ENCODE measurements at regions not wholly inside any gene's neighbourhood (a gene's known extent, or its start where the extent isn't known, plus 50 kb on each side); places are given as distances from the start of the nearest gene placed in this dataset.
"Not testable (repeated sequence)": the region's sequence is repeated elsewhere in the genome, so short reads cannot be mapped to it uniquely, and the experiment has no call there.

DNA sequence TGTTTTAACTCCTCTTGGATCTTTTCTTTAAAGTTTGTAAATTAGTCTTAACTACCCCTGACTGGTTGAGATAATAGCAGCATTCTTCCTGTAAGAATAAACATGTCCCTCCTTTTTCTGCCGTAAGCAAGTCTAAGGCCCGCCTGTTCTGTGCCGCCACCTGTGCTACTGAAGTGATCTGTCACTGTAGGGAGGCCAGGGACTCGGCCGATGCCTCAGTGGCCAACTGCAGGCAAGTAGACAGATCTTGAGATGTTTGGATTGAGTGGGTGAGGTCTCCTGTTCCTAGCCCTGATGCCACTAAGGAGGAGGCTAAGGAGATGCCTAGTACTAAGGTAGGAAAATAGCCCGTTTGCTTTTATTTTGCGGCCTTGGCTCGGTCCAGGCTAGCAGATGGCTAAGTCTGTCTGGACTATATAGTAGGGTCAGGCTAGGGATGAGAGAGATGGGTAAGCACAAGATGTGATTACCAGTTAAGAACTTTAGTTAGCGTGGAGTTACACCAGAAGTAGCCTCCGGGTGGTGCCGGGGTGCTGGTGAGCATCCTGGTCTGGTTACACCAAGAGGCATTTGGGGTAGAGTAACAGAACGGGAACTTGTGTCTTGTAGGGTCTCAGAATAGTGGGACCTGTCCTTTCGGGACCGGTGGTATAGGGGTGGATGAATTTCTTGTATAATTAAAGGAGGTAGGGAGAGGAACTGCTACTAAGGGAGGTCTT is 584.2 kb downstream of the SUCLG1 start:
- DNase-seq (ENCODE audit: low spot score): no peak

DNA sequence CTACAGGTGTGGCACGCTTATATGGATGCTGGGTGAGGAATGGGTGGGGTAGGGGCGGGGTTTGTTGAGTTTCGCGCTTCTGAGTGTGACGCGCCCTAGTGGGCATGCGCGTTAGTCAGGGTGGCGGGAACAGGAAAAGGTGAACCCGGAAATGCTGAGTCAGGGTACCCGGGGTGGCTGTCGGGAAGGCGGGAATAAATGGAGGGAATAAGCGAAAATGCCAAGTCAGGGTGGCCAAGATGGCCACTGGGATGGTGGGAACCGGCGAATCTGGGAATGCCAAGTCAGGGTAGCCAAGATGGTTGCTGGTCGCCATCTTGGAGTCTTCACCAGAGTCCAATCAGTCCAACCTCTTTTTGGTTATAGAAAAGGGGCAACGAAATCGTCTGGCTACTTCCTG is 585.0 kb downstream of the SUCLG1 start:
- DNase-seq (ENCODE audit: low spot score): no peak

DNA sequence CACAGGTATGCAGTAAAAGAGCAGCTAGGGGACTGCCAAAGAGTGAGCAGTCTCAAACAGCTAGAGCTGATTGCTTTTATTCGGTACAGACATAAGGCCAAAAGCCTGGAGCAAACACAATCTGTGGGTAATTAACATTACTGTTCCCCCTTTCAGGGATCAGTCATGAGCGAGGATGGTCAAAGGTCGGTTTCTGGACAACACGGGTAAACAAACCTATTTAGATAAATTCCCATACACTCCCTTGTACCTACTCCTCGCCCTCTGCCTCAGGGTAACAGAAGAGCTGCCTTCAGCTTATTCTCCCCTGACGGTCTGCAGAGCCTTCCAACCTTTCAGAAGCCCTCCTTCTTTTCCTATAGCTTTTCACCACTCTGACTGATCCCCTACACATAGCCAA is 586.0 kb downstream of the SUCLG1 start:
- DNase-seq (ENCODE audit: low spot score): no peak

DNA sequence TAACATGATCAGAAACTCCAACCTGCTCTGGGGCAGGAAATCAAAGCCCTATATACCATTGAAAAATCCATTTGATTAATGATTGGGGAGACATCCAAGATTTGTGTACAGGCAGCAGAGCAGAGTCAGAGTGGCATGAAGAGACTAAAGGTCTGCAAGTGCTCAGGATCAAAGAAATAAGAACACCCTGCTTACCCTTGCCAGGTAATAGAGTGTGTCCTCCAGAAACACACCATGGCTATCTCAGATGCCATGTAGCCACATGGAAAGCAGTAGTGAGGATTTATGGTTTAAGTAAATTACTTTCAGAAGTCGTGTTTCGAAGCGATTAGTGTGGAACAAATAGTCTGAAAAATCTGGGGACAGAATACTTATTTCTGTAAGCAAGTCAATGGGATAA is 592.9 kb downstream of the SUCLG1 start:
- no peak for DNase-seq (ENCODE audit: low spot score)

DNA sequence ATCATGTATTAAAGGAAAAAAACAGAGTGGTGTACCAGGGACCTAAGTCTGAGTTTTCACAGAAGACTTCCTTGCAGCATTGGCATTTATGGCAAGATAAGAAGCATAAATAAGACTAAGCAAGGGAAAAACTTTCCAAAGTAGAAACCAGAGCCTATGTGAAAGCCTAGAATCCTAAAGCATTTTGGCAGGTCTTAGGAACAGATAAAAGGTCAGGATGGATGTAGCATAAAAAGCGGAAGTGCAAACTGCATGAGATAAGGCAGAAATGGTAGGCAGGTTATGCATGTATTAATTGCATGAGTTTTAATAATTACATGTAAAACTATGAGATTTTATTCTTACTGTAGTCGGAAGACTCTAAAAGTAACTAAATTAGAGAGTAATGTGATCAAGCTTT is 596.5 kb downstream of the SUCLG1 start:
- DNase-seq (ENCODE audit: low spot score): no peak

DNA sequence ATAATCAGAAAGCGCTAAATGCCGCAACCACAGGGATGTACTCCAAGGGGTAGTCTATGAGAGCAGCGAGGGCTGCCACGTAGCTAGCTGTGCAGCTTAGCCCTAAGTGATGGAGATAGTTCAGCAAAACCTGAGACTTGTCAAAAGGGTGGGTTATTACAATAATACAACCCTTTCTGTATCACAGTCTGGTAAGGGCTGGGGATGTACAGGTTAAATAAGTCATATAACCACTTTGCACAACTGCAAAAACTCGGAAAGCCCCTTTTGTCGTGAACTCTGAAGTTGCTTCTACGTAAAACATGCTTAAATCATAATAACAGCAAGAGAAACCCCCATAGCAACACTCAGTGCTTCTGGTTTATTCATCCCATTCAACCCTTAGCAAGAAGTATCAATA is 598.8 kb downstream of the SUCLG1 start:
- DNase-seq (ENCODE audit: low spot score): no peak

DNA sequence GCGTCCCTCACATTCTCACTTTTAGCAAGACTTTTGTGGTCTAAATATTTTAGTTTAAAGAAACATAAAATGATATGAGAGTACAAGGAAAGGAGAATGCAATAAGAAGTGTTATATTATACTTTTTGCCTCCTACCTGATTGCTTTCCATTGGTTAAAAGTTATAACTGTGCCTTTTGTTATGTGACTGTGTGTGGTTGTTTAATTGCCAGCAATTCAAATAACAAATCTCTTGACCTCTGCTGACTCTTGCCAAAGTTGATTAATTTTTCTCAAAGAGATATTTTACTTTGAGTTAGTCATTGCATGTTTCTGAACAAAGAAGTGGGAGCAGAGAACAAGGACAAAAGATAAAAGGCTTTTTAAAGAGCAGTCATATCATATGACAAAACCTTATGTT is 599.5 kb downstream of the SUCLG1 start:
- no peak for DNase-seq (ENCODE audit: low spot score)

DNA sequence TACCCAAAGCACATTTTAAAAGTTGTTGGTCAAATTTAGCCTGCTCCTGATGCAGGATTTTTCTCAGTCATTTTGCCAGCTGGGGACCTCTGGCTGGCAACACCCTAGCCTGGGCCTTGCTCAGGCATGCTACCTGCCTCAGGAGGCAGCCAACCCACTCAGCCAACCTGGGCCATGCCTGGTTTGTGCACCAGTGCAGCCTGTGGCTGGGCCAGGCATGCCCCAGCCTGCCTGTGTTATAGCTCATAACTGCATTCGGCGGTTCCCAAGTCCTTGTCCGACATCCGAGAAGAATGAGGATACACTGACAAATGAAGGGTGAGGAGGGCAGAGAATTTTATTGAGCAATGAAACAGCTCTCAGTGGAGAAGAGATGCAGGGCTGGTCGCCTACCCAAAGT is 608.0 kb downstream of the SUCLG1 start:
- no peak for DNase-seq (ENCODE audit: low spot score)

DNA sequence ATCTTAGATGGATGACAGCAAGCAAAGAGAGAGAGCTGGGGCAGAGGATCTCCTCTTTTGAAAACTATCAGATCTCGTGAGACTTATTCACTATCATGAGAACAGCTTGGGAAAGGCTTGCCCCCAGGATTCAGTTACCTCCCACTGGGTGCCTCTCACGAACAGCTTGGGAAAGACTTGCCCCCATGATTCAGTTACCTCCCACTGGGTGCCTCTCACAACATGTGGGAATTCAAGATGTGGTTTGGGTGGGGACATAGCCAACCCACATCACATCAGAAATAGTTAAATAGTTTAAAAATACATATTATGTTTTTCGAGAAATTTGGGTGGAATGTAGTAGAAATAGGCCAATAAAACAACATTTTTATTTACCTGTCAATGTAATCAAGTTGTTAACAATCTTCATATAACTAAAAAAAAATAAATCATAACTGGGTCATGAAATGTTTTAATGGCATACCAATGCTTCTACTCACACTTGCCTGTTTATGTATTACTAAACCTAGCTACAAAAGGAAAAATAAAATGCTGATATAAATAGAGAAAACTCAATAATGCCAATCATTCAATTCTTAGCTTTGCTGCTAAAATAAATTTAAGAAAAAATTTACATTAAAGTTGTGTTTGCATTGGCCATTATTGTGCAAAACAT is 608.9 kb downstream of the SUCLG1 start:
- peak; percentile 15 for DNase-seq (ENCODE audit: low spot score)

DNA sequence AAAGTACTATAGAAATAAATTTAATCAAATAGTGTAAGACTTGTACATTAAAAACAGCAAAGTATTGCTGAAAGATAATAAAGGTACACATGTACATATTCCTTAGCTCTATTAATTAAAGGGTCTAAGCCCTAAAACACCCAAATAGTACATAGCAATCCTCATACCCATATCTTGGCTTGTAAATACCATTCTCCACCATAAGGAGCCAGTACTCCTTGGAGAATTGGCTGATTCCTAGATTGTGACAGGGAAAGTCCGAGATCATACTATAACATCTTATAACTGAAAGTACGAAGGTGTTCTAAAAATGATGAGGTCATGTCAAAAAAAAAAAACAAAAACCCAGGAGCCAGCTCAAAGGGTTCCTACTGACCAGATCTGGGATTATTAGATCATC is 614.6 kb downstream of the SUCLG1 start:
- no peak for DNase-seq (ENCODE audit: low spot score)

DNA sequence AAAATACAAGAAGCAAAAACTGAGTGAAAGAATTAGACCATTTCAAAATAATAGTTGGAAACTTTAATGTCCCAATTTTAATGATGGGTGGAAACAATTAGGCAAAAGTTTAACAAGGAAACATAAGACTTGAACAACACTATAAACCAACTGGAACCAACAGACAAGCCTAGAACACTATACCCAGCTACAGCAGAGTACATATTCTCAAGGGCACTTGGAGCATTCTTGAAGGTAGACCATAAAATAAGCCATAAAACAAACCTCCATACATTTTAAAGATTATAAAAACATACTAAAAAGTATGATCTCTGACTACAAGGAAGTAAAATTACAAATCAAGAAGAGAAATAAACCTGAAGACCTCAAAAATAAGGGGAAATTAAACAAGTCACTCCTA is 616.7 kb downstream of the SUCLG1 start:
- DNase-seq (ENCODE audit: low spot score): no peak

DNA sequence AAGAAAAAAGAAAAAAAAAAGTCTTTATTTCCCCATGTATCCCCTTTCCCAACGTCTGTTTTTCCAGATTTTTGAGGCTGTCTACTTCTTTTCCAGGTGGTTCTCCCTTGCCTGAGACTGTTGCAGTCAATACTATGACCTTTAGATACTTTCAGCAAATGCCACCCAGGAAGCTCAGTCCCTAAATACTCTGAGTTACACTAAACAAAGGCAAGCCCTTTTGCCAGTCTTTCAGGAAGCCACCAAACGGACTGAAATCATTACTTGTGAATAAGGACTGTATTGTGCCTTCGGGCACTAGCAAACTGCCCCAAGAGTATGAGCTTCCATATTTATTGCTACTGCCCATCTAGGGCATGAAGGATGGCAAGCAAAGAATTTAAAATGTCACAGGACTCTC is 621.3 kb downstream of the SUCLG1 start:
- DNase-seq (ENCODE audit: low spot score): no peak

DNA sequence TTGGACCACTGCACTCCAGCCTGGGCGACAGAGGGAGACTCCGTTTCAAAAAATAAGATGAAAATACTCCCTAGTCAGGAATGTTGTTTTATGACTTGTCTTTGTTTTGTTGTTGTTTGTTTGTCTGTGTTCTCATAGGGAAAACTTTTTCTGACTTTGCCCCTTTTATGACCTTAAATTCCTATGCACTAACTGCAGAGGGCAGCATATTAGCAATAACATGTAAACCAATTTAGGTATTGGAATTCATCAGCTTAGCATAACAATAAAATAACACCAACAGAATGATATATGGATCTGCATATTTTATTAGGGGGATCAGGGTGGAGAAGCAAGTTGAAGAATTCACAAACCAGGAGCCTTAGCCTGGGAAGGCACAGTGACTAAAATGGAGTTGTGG is 631.5 kb downstream of the SUCLG1 start:
- DNase-seq (ENCODE audit: low spot score): peak; percentile 10

DNA sequence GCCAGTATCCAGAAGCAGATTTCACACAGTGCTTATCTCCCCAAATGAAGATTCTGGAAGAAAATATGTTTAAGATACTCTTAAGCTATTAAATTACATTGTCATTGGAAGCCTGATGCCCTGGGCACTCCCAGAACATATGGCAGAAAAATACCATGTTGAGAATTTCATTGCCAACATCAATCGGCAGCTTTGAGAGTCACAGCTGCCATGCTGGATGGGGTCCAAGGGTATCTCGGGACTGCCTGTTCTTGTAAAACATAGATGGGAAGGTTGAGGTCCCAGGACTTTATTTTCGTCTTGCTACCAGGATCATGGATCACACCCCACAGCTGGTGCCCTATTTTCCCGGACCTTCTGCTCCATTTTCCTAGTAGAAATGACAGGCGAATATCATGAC is 632.5 kb downstream of the SUCLG1 start:
- no peak for DNase-seq (ENCODE audit: low spot score)

DNA sequence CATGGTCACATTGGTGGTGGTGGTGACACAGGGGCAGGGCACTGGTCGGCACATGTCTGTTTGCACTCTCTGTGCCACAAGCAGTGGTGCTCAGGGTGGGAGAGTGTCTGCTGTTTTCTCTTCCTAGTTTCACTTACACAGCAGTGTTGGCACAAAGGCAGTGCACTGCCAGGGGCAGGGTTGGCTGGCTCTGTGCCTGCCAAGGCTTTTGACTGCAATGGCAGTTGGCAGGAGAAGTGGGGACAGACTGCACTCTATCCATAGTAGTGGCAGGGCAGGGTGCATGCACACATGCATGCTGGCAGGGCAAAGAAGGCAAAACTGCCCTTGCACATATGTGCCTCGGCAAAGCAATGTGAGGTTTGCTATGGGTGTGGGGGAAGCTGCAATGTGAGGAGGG is 635.9 kb downstream of the SUCLG1 start:
- no peak for DNase-seq (ENCODE audit: low spot score)

DNA sequence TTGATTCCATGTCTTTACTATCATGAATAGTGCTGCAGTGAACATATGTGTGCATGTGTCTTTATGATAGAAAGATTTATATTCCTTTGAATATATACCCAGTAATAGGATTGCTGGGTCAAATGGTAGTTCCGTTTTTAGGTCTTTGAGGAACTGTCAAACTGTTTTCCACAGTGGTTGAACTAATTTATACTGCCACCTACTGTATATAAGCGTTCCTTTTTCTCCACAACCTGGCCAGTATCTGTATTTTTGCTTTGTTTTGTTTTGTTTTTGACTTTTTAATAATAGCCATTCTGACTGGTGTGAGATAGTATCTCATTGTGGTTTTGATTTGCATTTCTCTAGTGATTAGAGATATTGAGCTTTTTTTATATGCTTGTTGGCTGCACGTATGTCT is 641.6 kb downstream of the SUCLG1 start:
- DNase-seq (ENCODE audit: low spot score): no peak

DNA sequence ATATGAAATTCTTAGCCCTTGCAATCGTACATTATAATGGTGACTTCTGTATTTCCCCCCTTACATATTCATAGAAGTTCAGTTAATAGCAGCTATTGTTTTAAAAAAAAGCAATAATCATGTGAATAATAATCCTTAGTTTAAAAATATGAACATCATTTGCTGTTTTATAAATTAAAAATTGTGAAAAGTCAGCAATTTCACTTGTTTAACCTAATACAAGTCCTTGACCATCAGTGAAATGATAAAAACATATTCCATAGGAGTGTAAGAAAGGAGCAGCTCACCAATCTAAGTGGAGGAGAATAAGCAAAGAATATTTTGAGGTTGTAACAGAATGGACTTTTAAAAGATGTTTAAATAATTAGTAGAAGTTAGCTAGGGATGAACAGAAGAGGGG is 650.2 kb downstream of the SUCLG1 start:
- no peak for DNase-seq (ENCODE audit: low spot score)

DNA sequence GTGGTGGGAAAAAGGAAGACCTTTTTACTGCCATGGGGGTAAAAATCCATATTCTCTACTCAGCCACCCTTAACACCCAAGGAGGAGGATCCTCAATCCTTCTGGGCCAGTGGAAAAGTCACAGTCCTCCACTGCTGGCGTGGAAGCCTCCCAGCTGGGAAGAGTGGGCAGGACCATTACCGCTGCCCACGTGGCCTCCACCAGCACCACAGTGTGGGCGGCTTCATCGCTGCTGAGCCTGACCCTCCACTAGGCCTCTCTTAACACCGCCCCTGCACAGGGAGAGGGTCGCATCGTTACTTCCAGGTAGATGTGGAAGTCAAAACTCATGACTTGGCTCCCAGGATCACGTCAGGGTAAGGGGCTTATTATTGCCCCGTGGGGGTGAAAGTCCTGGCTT is 656.5 kb downstream of the SUCLG1 start:
- no peak for DNase-seq (ENCODE audit: low spot score)

DNA sequence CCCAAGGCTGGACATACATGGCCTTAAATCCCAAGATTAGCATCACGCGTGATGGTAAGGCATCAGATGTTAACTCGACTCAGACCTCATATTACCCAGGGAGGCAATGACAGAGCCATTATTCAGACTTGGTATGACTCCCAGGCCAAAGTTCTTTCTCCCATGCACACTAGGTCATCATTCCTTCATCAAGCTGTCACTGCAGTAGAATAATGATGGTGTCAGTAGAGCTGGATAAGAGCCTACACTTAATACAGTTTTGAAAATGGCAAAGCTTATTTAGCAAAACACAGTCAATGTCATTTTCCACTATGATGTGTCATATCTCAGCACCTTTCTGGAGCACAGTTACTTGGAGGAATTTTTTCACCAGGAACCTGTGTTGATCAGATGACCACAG is 663.3 kb downstream of the SUCLG1 start:
- no peak for DNase-seq (ENCODE audit: low spot score)

DNA sequence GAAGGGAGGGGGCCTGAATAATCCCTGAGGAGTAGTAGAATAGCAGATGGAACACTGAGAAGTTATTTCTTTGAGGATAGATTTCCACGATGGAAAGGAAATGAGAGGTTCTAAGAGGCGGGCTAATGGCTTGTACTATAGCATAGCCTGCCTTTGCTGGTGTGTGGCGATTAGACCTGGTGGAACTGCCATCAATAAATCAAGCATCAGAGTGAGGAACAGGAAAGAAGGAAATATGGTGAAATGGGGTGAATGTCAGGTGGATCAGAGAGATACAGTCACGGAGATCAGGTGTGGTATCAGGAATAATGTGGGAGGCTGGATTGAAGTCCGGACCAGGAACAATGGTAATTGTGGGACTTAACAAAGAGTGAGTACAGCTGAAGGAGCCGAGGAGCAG is 668.6 kb downstream of the SUCLG1 start:
- not testable (repeated sequence) for DNase-seq (ENCODE audit: low spot score)

DNA sequence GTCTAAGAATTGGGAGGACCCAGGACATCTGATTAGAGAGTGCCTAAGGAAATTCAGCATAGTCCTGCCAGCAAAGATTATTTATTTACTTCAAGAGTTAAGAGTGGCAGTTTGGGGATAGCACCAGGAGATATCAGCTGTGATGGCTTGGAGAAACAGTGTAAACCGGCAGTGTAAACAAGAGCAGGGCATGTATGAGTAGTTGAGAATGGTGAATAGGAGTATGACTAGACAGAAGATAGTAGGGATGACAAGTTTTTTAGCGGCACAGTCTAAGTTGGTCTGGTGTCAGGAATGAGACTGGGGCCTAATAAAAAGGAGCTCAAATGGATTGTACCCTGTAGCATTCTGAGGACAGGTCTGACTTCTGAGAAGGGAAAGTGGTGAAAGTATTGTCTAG is 669.4 kb downstream of the SUCLG1 start:
- not testable (repeated sequence) for DNase-seq (ENCODE audit: low spot score)

DNA sequence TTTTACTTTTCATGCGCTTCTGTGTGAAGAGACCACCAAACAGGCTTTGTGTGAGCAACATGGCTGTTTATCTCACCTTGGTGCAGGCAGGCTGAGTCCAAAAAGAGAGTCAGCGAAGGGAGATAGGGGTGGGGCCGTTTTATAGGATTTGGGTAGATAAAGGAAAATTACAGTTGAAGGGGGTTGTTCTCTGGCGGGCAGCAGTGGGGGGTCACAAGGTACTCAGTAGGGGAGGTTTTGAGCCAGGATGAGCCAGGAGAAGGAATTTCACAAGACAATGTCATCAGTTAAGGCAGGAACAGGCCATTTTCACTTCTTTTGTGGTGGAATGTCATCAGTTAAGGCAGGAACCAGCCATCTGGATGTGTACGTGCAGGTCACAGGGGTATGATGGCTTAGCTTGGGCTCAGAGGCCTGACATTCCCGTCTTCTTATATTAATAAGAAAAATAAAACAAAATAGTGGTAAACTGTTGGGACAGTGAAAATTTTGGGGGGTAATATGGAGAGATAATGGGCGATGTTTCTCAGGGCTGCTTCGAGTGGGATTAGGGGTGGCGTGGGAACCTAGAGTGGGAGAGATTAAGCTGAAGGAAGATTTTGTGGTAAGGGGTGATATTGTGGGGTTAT is 670.0 kb downstream of the SUCLG1 start:
- not testable (repeated sequence) for DNase-seq (ENCODE audit: low spot score)

DNA sequence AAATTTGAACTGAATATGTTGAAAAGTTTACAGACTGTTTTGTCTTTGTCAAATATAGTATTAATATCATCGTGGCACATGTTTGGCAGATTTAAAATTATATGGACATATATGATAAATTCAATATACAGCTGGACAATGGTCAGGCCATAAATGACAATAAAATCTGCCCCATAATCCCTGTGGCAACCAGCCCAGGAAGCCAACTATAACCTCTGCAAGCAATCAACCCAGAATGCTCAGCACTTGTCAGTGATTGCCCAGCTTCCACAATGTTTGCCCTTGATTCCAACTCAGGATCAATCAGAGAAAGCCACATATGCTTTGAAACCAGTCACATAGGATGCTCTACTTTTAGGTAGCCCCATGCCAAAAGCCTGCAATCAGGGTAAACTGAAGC is 671.9 kb downstream of the SUCLG1 start:
- DNase-seq (ENCODE audit: low spot score): no peak

DNA sequence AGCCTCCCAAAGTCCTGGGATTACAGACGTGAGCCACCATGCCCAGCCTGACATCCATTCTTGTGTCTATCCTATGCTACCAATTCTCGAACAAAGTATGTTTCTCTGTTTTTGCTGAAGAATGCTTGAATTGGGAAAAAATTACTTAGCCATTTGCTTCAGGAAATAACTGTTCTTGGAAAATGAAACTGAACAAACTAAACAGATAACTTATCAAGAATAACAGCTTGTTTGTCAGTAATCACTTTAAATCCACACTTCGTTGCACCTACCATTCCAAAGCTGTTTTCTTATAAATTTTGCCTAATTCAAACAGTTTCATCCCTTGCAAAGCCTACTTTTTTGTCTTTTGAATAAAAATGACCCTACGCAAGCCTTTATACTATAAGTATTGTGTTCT is 672.9 kb downstream of the SUCLG1 start:
- DNase-seq (ENCODE audit: low spot score): no peak

Measured in GM03348 (cell line).